ENCODE measurements at regions not wholly inside any gene's neighbourhood (a gene's known extent, or its start where the extent isn't known, plus 50 kb on each side); places are given as distances from the start of the nearest gene placed in this dataset.

GRCh38 chr13:65143920-65144319 lies 2086.2 kb downstream of the PCDH9 start:
- intact Hi-C loops (cut with DNase I), result no loop called here
- WGBS, 2 donors, result 68 to 88% methylated on average over 3 of the region's 3 CpGs
- no peaks in the 10 kb centered on the region for H3K4me1 ChIP-seq
- TF ChIP-seq, protein P1, sequence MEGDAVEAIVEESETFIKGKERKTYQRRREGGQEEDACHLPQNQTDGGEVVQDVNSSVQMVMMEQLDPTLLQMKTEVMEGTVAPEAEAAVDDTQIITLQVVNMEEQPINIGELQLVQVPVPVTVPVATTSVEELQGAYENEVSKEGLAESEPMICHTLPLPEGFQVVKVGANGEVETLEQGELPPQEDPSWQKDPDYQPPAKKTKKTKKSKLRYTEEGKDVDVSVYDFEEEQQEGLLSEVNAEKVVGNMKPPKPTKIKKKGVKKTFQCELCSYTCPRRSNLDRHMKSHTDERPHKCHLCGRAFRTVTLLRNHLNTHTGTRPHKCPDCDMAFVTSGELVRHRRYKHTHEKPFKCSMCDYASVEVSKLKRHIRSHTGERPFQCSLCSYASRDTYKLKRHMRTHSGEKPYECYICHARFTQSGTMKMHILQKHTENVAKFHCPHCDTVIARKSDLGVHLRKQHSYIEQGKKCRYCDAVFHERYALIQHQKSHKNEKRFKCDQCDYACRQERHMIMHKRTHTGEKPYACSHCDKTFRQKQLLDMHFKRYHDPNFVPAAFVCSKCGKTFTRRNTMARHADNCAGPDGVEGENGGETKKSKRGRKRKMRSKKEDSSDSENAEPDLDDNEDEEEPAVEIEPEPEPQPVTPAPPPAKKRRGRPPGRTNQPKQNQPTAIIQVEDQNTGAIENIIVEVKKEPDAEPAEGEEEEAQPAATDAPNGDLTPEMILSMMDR (IDR thresholded peaks at IDR 0.05), result no peak
- no peak for FAIRE-seq
- DNase-seq, result no peak
- H3K27ac ChIP-seq, result no peak overlapping the region
- no peak for ATAC-seq
- H3K4me3 ChIP-seq, result no peak overlapping the region
- no peaks in the 10 kb centered on the region for H3K9me3 ChIP-seq
- no peaks in the 10 kb centered on the region for H3K27me3 ChIP-seq
- H3K36me3 ChIP-seq, result no peaks in the 10 kb centered on the region

DNA sequence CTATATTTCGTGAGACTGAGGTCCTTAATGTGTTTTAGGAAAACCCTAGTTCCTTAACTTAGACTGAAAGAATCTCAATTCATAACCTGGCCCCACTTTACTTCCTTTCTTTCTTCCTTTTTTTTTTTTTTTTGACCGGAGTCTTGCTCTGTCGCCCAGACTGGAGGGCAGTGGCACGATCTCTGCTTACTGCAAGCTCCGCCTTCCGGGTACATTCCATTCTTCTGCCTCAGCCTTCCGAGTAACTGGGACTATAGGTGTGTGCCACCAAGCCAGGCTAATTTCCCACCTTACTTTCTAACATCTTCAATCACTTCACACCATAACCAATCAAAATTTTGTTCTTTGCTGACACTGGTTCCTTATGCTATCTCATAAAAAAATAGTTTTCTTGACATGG lies 2097.0 kb downstream of the PCDH9 start:
- intact Hi-C loops (cut with DNase I), result no loop called here
- WGBS, 2 donors, result 43 to 55% methylated on average over 7 of the region's 7 CpGs
- ATAC-seq (no peak), FAIRE-seq (no peak), DNase-seq (no peak)
- TF ChIP-seq, protein P1 (IDR thresholded peaks at IDR 0.05), result no peak
- no peaks in the 10 kb centered on the region for H3K9me3 ChIP-seq
- H3K27me3 ChIP-seq, result no peaks in the 10 kb centered on the region
- no peaks in the 10 kb centered on the region for H3K36me3 ChIP-seq
- no peaks in the 10 kb centered on the region for H3K4me1 ChIP-seq
- H3K4me3 ChIP-seq, result no peak overlapping the region
- H3K27ac ChIP-seq, result no peak overlapping the region

- Histone ChIP-seq H3K4me1 (no peaks in the 10 kb centered on the region), H3K9me3 (no peaks in the 10 kb centered on the region), H3K36me3 (no peaks in the 10 kb centered on the region), H3K27me3 (no peaks in the 10 kb centered on the region), H3K4me3 (no peak overlapping the region), H3K27ac (no peak overlapping the region)
- TF ChIP-seq, protein P1 (IDR thresholded peaks at IDR 0.05), result no peak
- DNase-seq (no peak), ATAC-seq (no peak), FAIRE-seq (no peak)
- 12 to 19% methylated on average over 1 of the region's 1 CpG for WGBS, 2 donors
- intact Hi-C loops (cut with DNase I), result no loop called here
Observed at GRCh38 chr13:65125236-65125635, 2104.9 kb downstream of the PCDH9 start.

- 32 to 35% methylated on average over 3 of the region's 3 CpGs for WGBS, 2 donors
- Histone ChIP-seq H3K27me3 (no peaks in the 10 kb centered on the region), H3K36me3 (no peaks in the 10 kb centered on the region), H3K27ac (no peak overlapping the region), H3K4me1 (no peaks in the 10 kb centered on the region), H3K4me3 (no peak overlapping the region), H3K9me3 (no peaks in the 10 kb centered on the region)
- FAIRE-seq, result no peak
- no peak for DNase-seq
- TF ChIP-seq, protein P1 (IDR thresholded peaks at IDR 0.05), result no peak
- intact Hi-C loops (cut with DNase I), result no loop called here
- ATAC-seq, result no peak
Observed at GRCh38 chr13:65112531-65112941, 2117.6 kb downstream of the PCDH9 start.

DNA sequence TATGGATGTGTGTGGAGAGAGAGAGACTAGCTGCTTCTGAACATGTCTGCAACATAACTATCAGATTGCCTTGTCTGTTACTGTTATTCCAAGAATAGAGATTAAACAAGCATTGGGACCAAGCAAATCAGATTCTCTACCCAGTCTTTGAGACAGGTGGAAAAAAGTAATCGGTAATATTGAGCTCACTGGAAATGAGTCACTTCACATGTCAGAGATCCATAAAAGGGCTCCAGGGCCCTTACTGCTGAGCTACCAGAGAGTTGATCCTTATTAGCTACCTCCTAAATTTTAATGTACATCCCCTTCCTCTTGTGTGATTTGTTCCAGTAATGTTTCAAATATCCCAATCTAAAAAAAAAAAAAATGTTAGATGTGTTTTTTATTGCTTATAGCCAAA lies 2118.0 kb downstream of the PCDH9 start:
- no peak overlapping the region for H3K4me3 ChIP-seq
- H3K9me3 ChIP-seq, result no peaks in the 10 kb centered on the region
- no peak for ATAC-seq
- H3K4me1 ChIP-seq, result no peaks in the 10 kb centered on the region
- no peaks in the 10 kb centered on the region for H3K36me3 ChIP-seq
- TF ChIP-seq, protein P1 (IDR thresholded peaks at IDR 0.05), result no peak
- intact Hi-C loops (cut with DNase I), result no loop called here
- FAIRE-seq, result no peak
- H3K27ac ChIP-seq, result no peak overlapping the region
- H3K27me3 ChIP-seq, result no peaks in the 10 kb centered on the region
- 45 to 65% methylated on average over 1 of the region's 1 CpG for WGBS, 2 donors
- DNase-seq, result no peak

Data from pancreas (tissue), 10 donors.